Lung (tissue), 11 donors: ENCODE measurements at regions not wholly inside any gene's neighbourhood (a gene's known extent, or its start where the extent isn't known, plus 50 kb on each side); places are given as distances from the start of the nearest gene placed in this dataset.
A peak's percentile ranks its signal among the peaks of the same experiment; 100 is the strongest.

Experiments used
- ATAC-seq: fragments of 200-7000 bp; cut with Tn5 transposase; one replicate; pipeline ENCODE4 v1.9.1; 2020; ENCODE audit warnings: moderate number of reproducible peaks; ENCODE audit not compliant: insufficient read depth, low FRiP score
- DNase-seq, 3 donors: peaks; one replicate each; pipeline ENCODE4 v3.0.0-alpha.2; 2013 to 2017
- H3K27ac ChIP-seq, 2 donors: one replicate each; pipeline ENCODE4 v1.5.1; 2013; ENCODE audit warnings: mild to moderate bottlenecking in 2 of 2, moderate library complexity in 2 of 2, control low read depth in 1 of 2, inconsistent platforms in 1 of 2, low read depth in 1 of 2, low read length in 1 of 2
- H3K27me3 ChIP-seq, 3 donors: one replicate each; pipeline ENCODE4 v1.5.1; 2013; ENCODE audit warnings: low read length in 2 of 3; ENCODE audit not compliant: control insufficient read depth in 3 of 3, insufficient read depth in 3 of 3
- H3K36me3 ChIP-seq, 4 donors: one replicate each; pipeline ENCODE4 v1.5.1; 2013; ENCODE audit warnings: low read length in 4 of 4, mild to moderate bottlenecking in 1 of 4, moderate library complexity in 1 of 4; ENCODE audit not compliant: control insufficient read depth in 4 of 4, insufficient read depth in 4 of 4
- H3K4me1 ChIP-seq, 5 donors: one replicate each; pipeline ENCODE4 v1.5.1; 2013; ENCODE audit warnings: low read length in 5 of 5, mild to moderate bottlenecking in 2 of 5, moderate library complexity in 1 of 5; ENCODE audit not compliant: control insufficient read depth in 5 of 5, insufficient read depth in 5 of 5
- H3K4me3 ChIP-seq: one replicate; pipeline ENCODE4 v1.5.1; 2013; ENCODE audit warnings: mild to moderate bottlenecking, control low read depth, moderate library complexity
- H3K9ac ChIP-seq, 2 donors: one replicate each; pipeline ENCODE4 v1.5.1; 2013; ENCODE audit warnings: low read length in 2 of 2, control low read depth in 1 of 2; ENCODE audit not compliant: insufficient read depth in 1 of 2
- H3K9me3 ChIP-seq, 4 donors: one replicate each; pipeline ENCODE4 v1.5.1; 2013; ENCODE audit warnings: low read length in 3 of 4, mild to moderate bottlenecking in 1 of 4, moderate library complexity in 1 of 4; ENCODE audit not compliant: control insufficient read depth in 4 of 4, insufficient read depth in 3 of 4
- WGBS, 2 donors: extraction: QIAGEN DNeasy Blood & Tissue Kit; methylation state at CpG; one replicate each; pipeline ENCODE4 v1.1.7; 2013; 5-methylcytosine and 5-hydroxymethylcytosine counted together
- TF ChIP-seq, protein P1 (sequence below): IDR thresholded peaks from 2 replicates; pipeline ENCODE4 v1.5.1; 2012; ENCODE audit warnings: mild to moderate bottlenecking; ENCODE audit errors: control extremely low read depth, extremely low read depth
- donor health status: control.
- donor health status: control.
- donor health status: Bipolar disorder and iron deficiency.
- donor health status: healthy.
- donor health status: DM: yes; HTN: yes; CAD: no.

DNA sequence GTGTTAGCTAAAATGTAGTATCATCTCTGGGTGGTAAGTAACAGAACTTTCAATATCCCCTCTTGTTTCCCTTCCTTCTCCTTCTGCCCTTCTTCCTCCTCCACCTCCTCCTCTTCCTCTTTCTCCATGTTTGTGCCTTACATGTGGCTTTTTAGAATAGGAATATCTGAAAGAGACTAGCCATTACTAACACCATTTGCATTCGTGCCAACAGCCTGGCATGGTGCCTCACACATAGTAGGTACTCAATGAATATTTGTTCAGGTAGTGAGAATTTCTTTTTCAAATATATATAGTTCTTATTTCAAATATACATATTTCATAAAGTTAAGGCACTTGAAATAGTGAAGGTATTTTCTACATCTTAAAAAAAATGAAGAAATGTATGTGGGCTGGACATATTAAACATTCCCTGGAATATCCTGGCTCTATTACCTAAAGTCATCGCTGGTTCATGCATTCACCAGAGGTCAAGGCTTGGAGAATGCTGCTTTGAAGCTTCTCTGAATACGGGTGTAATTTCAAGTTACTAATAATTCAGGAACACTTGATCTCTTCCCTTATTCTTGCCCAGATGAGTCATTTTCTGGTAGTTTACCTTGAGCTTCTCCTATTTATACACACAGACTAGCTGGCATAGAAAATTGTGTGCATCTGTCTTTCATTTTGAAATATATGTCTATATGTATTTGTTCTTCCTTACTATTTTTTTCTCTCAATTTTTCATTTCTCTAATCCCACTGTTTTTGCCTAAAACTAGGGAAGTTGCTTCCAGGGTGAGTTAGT, 319.4 kb downstream of the TGFB2 start:
- ATAC-seq (no peak), DNase-seq (no peak)
- Histone ChIP-seq H3K36me3 (no peaks in the 10 kb centered on the region), H3K9ac (no peak overlapping the region), H3K27ac (no peak overlapping the region), H3K4me3 (no peak overlapping the region), H3K4me1 (peaks cover 0 to 10% (median 0%) of the 10 kb centered on the region in 5 donors), H3K27me3 (no peaks in the 10 kb centered on the region), H3K9me3 (no peaks in the 10 kb centered on the region)
- TF ChIP-seq, protein P1, sequence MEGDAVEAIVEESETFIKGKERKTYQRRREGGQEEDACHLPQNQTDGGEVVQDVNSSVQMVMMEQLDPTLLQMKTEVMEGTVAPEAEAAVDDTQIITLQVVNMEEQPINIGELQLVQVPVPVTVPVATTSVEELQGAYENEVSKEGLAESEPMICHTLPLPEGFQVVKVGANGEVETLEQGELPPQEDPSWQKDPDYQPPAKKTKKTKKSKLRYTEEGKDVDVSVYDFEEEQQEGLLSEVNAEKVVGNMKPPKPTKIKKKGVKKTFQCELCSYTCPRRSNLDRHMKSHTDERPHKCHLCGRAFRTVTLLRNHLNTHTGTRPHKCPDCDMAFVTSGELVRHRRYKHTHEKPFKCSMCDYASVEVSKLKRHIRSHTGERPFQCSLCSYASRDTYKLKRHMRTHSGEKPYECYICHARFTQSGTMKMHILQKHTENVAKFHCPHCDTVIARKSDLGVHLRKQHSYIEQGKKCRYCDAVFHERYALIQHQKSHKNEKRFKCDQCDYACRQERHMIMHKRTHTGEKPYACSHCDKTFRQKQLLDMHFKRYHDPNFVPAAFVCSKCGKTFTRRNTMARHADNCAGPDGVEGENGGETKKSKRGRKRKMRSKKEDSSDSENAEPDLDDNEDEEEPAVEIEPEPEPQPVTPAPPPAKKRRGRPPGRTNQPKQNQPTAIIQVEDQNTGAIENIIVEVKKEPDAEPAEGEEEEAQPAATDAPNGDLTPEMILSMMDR, result no peak
- WGBS, 2 donors, result 85 to 88% methylated on average over 3 of the region's 3 CpGs

DNA sequence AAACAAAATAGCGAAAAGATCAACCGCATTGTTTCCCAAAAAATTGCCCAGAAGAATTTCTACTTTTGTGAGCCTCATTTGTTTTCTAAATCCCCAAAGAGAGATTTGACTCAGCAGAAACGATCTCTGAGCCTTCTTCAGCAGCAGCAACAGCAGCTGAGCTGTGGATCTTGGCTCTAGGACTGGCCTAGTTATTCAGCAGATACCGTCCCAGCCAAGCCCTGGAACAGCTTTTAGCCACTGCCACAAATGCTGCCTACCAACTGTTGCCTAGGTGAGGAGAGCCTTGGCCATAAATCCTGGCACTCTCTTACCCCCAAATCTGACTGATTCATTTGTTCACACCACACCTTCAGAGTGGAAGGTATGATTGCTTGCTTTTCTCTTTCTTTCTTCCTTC, 320.1 kb downstream of the TGFB2 start:
- Histone ChIP-seq H3K9me3 (no peaks in the 10 kb centered on the region), H3K27ac (no peak overlapping the region), H3K36me3 (no peaks in the 10 kb centered on the region), H3K27me3 (no peaks in the 10 kb centered on the region), H3K9ac (no peak overlapping the region), H3K4me1 (peaks cover 0 to 6% (median 0%) of the 10 kb centered on the region in 5 donors), H3K4me3 (no peak overlapping the region)
- 66 to 75% methylated on average over 4 of the region's 4 CpGs for WGBS, 2 donors
- DNase-seq (peak; percentile 19 to 85 (median 56)), ATAC-seq (no peak)
- TF ChIP-seq, protein P1, result no peak

DNA sequence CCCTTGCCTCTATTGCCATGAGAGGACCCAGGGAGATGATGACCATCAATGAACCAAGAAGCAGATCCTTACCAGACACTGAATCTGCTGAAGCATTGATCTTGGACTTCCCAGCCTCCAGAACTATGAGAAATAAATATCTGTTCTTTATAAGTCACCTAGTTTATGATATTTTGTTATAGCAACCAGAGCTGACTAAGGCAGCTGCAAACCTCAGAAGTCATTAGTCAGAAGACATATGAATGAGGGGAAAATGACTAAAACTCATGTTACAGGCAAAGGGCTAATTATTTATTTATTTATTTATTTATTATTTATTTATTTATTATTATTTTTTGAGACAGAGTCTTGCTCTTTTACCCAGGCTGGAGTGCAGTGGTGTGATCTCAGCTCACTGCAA, 321.1 kb downstream of the TGFB2 start:
- no peaks in the 10 kb centered on the region for H3K27me3 ChIP-seq
- TF ChIP-seq, protein P1, result no peak
- no peaks in the 10 kb centered on the region for H3K36me3 ChIP-seq
- no peaks in the 10 kb centered on the region for H3K9me3 ChIP-seq
- no peak overlapping the region for H3K4me3 ChIP-seq
- DNase-seq (no peak), ATAC-seq (no peak)
- no peak overlapping the region for H3K27ac ChIP-seq
- peaks cover 0 to 7% (median 0%) of the 10 kb centered on the region in 5 donors for H3K4me1 ChIP-seq
- H3K9ac ChIP-seq, result no peak overlapping the region
